ENCODE measurements at regions not wholly inside any gene's neighbourhood (a gene's known extent, or its start where the extent isn't known, plus 50 kb on each side); places are given as distances from the start of the nearest gene placed in this dataset.

- H3K4me3 ChIP-seq (ENCODE audit: low read length) = no peak overlapping the region
Observed at GRCh38 chr2:67965246-67965645, 97.6 kb downstream of the C1D start.

GRCh38 chr2:67970071-67970470 is 92.7 kb downstream of the C1D start:
- no peak for DNase-seq (ENCODE audit: low read depth)
- no peak for TF ChIP-seq CTCF (IDR thresholded peaks at IDR 0.05; ENCODE audit: insufficient read depth, low read depth, low read length, missing control alignments)
- no peak overlapping the region for H3K4me3 ChIP-seq (ENCODE audit: low read length)

More at GRCh38 chr2:67965246-67965645, 97.6 kb downstream of the C1D start:
- no peak for TF ChIP-seq CTCF (IDR thresholded peaks at IDR 0.05; ENCODE audit: insufficient read depth, low read depth, low read length, missing control alignments)
- DNase-seq (ENCODE audit: low read depth) = peak; percentile 96

- H3K4me3 ChIP-seq (ENCODE audit: low read length) = no peak overlapping the region
- no peak for TF ChIP-seq CTCF (IDR thresholded peaks at IDR 0.05; ENCODE audit: insufficient read depth, low read depth, low read length, missing control alignments)
- DNase-seq (ENCODE audit: low read depth) = no peak
Observed at GRCh38 chr2:67970542-67970941, 92.3 kb downstream of the C1D start.

GRCh38 chr2:67974559-67975430 is 88.0 kb downstream of the C1D start:
- TF ChIP-seq CTCF (IDR thresholded peaks at IDR 0.05; ENCODE audit: insufficient read depth, low read depth, low read length, missing control alignments) = no peak
- no peak overlapping the region for H3K4me3 ChIP-seq (ENCODE audit: low read length)
- peak; percentile 51 for DNase-seq (ENCODE audit: low read depth)

- no peak for DNase-seq (ENCODE audit: low read depth)
- H3K4me3 ChIP-seq (ENCODE audit: low read length) = no peak overlapping the region
- TF ChIP-seq CTCF (IDR thresholded peaks at IDR 0.05; ENCODE audit: insufficient read depth, low read depth, low read length, missing control alignments) = no peak
Observed at GRCh38 chr2:67977464-67977863, 85.3 kb downstream of the C1D start.

GRCh38 chr2:67982956-67983355 is 79.8 kb downstream of the C1D start:
- no peak for TF ChIP-seq CTCF (IDR thresholded peaks at IDR 0.05; ENCODE audit: insufficient read depth, low read depth, low read length, missing control alignments)
- no peak for DNase-seq (ENCODE audit: low read depth)

GRCh38 chr2:67984600-67984999 is 78.2 kb downstream of the C1D start:
- no peak overlapping the region for H3K4me3 ChIP-seq (ENCODE audit: low read length)
- peak; percentile 21 for DNase-seq (ENCODE audit: low read depth)
- TF ChIP-seq CTCF (IDR thresholded peaks at IDR 0.05; ENCODE audit: insufficient read depth, low read depth, low read length, missing control alignments) = no peak

More at GRCh38 chr2:67982956-67983355, 79.8 kb downstream of the C1D start:
- H3K4me3 ChIP-seq (ENCODE audit: low read length) = no peak overlapping the region
